Astrocyte (in vitro differentiated cells and primary cell): ENCODE measurements at regions not wholly inside any gene's neighbourhood (a gene's known extent, or its start where the extent isn't known, plus 50 kb on each side); places are given as distances from the start of the nearest gene placed in this dataset.
A peak's percentile ranks its signal among the peaks of the same experiment; 100 is the strongest.

Source experiments
- DNase-seq: peaks from one replicate; pipeline ENCODE4 v3.0.0-alpha.2; 2010; ENCODE audit warnings: low read depth
- FAIRE-seq: peaks from 2 replicates; lab custom pipeline; 2011; peaks lifted over from hg19 to GRCh38; lab: Jason Lieb, UNC
- H2AFZ ChIP-seq: 2 replicates; pipeline ENCODE4 v1.6.0; 2012; ENCODE audit warnings: low read depth, low read length, inconsistent platforms
- H3K27ac ChIP-seq: 2 replicates; pipeline ENCODE4 v1.5.1; 2011; ENCODE audit warnings: low read depth, low read length, inconsistent platforms
- H3K27me3 ChIP-seq: 2 replicates; pipeline ENCODE4 v1.6.0; 2011; ENCODE audit warnings: low read length, inconsistent platforms; ENCODE audit not compliant: insufficient read depth
- H3K36me3 ChIP-seq: 2 replicates; pipeline ENCODE4 v1.5.1; 2011; ENCODE audit warnings: low read length, inconsistent platforms; ENCODE audit not compliant: insufficient read depth
- H3K4me1 ChIP-seq: 2 replicates; pipeline ENCODE4 v1.5.1; 2011; ENCODE audit warnings: low read length, inconsistent platforms; ENCODE audit not compliant: insufficient read depth
- H3K4me2 ChIP-seq: 2 replicates; pipeline ENCODE4 v1.6.0; 2012; ENCODE audit warnings: low read length, inconsistent platforms
- H3K4me3 ChIP-seq: 2 replicates; pipeline ENCODE4 v1.5.1; 2011; ENCODE audit warnings: low read depth, mild to moderate bottlenecking, low read length, inconsistent platforms; ENCODE audit not compliant: insufficient read depth
- H3K79me2 ChIP-seq: 2 replicates; pipeline ENCODE4 v1.6.0; 2012; ENCODE audit warnings: mild to moderate bottlenecking, low read length, inconsistent platforms; ENCODE audit not compliant: insufficient read depth
- H3K9ac ChIP-seq: 2 replicates; pipeline ENCODE4 v1.6.0; 2012; ENCODE audit warnings: mild to moderate bottlenecking, low read length, inconsistent platforms
- H3K9me3 ChIP-seq: 2 replicates; pipeline ENCODE4 v1.5.1; 2012; ENCODE audit warnings: low read depth, mild to moderate bottlenecking, low read length, inconsistent platforms; ENCODE audit not compliant: insufficient read depth
- H4K20me1 ChIP-seq: 2 replicates; pipeline ENCODE4 v1.6.0; 2012; ENCODE audit warnings: low read length, inconsistent platforms; ENCODE audit not compliant: insufficient read depth
- H3K27ac Mint-ChIP-seq: one replicate; pipeline ENCODE4 v1.8.0; 2021; ENCODE audit warnings: mild to moderate bottlenecking, mixed read lengths; ENCODE audit not compliant: unreplicated experiment
- H3K27me3 Mint-ChIP-seq: one replicate; pipeline ENCODE4 v1.8.0; 2021; ENCODE audit warnings: low read depth, mixed read lengths; ENCODE audit not compliant: unreplicated experiment
- H3K36me3 Mint-ChIP-seq: one replicate; pipeline ENCODE4 v1.8.0; 2021; ENCODE audit warnings: low read depth, mixed read lengths; ENCODE audit not compliant: unreplicated experiment
- H3K4me1 Mint-ChIP-seq: one replicate; pipeline ENCODE4 v1.8.0; 2021; ENCODE audit warnings: low read depth, mixed read lengths; ENCODE audit not compliant: unreplicated experiment
- H3K4me3 Mint-ChIP-seq: one replicate; pipeline ENCODE4 v1.8.0; 2021; ENCODE audit warnings: mild to moderate bottlenecking, moderate library complexity, mixed read lengths; ENCODE audit not compliant: unreplicated experiment
- H3K9me3 Mint-ChIP-seq: one replicate; pipeline ENCODE4 v1.8.0; 2021; ENCODE audit warnings: mild to moderate bottlenecking, mixed read lengths; ENCODE audit not compliant: unreplicated experiment
- CTCF ChIP-seq: IDR thresholded peaks from 2 replicates; pipeline ENCODE4 v1.5.1; 2011; ENCODE audit warnings: low read depth, mild to moderate bottlenecking, inconsistent platforms, low read length, moderate library complexity; ENCODE audit not compliant: insufficient read depth
- EZH2 ChIP-seq: IDR thresholded peaks from 2 replicates; pipeline ENCODE4 v1.6.1; 2012; ENCODE audit warnings: mild to moderate bottlenecking, low read length, inconsistent platforms; ENCODE audit not compliant: insufficient read depth

- Histone ChIP-seq H3K36me3 (no peaks in the 10 kb centered on the region), H3K4me2 (peak overlapping the region; percentile 57), H3K27ac (no peak overlapping the region), H2AFZ (peak overlapping the region; percentile 69), H3K4me3 (no peak overlapping the region), H3K9me3 (no peaks in the 10 kb centered on the region), H3K4me1 (peaks cover 19% of the 10 kb centered on the region), H3K9ac (no peak overlapping the region), H3K79me2 (no peaks in the 10 kb centered on the region), H3K27me3 (no peaks in the 10 kb centered on the region), H4K20me1 (no peaks in the 10 kb centered on the region)
- DNase-seq: no peak
- H3K36me3 Mint-ChIP-seq: no peaks in the 10 kb centered on the region
- FAIRE-seq: no peak
- peaks cover 6% of the 10 kb centered on the region for H3K4me1 Mint-ChIP-seq
- H3K27me3 Mint-ChIP-seq: no peaks in the 10 kb centered on the region
- no peak for TF ChIP-seq CTCF
- TF ChIP-seq EZH2: no peak
- H3K9me3 Mint-ChIP-seq: no peaks in the 10 kb centered on the region
- no peak overlapping the region for H3K27ac Mint-ChIP-seq
- H3K4me3 Mint-ChIP-seq: no peak overlapping the region
Measured at GRCh38 chr10:25820874-25821273, 113.2 kb upstream of the MYO3A start.

DNA sequence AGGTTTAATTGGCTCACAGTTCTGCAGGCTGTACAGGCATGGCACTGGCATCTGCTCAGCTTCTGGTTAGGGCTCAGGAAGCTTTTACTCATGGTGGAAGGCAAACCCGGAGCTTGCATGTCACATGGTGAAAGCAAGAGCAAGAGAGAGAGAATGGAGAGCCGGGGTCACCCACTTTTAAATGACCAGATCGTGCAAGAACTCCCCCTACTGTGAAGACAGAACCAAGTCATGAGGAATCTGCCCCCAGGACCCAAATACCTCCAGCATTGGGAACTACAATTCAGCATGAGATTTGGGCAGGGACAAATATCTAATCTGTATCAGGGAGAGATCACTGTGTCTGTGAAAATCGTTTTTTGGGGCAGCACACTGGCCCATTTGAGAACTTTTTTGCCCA lies 110.0 kb upstream of the MYO3A start:
- no peaks in the 10 kb centered on the region for H3K27me3 Mint-ChIP-seq
- FAIRE-seq (no peak), DNase-seq (no peak)
- no peak overlapping the region for H3K4me3 Mint-ChIP-seq
- no peaks in the 10 kb centered on the region for H3K36me3 Mint-ChIP-seq
- Histone ChIP-seq H2AFZ (no peak overlapping the region), H4K20me1 (no peaks in the 10 kb centered on the region), H3K4me1 (no peaks in the 10 kb centered on the region), H3K4me3 (no peak overlapping the region), H3K36me3 (no peaks in the 10 kb centered on the region), H3K4me2 (no peak overlapping the region), H3K9ac (no peak overlapping the region), H3K9me3 (no peaks in the 10 kb centered on the region), H3K79me2 (no peaks in the 10 kb centered on the region), H3K27me3 (no peaks in the 10 kb centered on the region), H3K27ac (no peak overlapping the region)
- H3K27ac Mint-ChIP-seq: no peak overlapping the region
- H3K4me1 Mint-ChIP-seq: no peaks in the 10 kb centered on the region
- TF ChIP-seq CTCF (no peak), EZH2 (no peak)
- no peaks in the 10 kb centered on the region for H3K9me3 Mint-ChIP-seq

DNA sequence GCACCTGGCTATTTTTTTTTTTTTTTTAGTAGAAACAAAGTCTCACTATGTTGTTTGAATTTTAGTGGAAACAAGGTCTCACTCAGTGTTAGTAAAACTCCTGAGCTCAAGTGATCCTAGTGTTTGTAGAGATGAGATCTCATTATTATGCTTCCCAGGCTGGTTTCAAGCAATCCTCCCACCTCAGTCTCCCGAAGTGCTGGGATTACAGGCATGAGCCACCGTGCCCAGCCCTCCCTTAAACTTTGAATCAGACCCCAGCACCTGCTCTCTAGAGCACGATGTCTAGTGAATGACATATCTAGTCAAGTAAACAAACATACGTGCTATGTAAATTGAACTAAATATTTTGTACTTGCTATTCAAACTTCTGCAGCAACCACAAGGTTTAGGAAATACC lies 105.6 kb upstream of the MYO3A start:
- Histone ChIP-seq H3K27me3 (no peaks in the 10 kb centered on the region), H2AFZ (no peak overlapping the region), H3K9ac (no peak overlapping the region), H3K9me3 (no peaks in the 10 kb centered on the region), H3K4me3 (no peak overlapping the region), H3K4me1 (no peaks in the 10 kb centered on the region), H4K20me1 (no peaks in the 10 kb centered on the region), H3K36me3 (no peaks in the 10 kb centered on the region), H3K79me2 (no peaks in the 10 kb centered on the region), H3K4me2 (no peak overlapping the region), H3K27ac (no peak overlapping the region)
- Mint-ChIP-seq H3K9me3 (no peaks in the 10 kb centered on the region), H3K27me3 (no peaks in the 10 kb centered on the region), H3K36me3 (no peaks in the 10 kb centered on the region), H3K27ac (no peak overlapping the region), H3K4me1 (no peaks in the 10 kb centered on the region), H3K4me3 (no peak overlapping the region)
- FAIRE-seq: no peak
- TF ChIP-seq EZH2 (no peak), CTCF (no peak)
- no peak for DNase-seq
